Stimulated activated CD8-positive, alpha-beta memory T cell treated with anti-CD3 and anti-CD28 coated beads, Interleukin-12 subunit alpha, Interleukin-12 subunit beta, amount 100 ng/mL, for 4 hours (primary cell): ENCODE measurements at regions not wholly inside any gene's neighbourhood (a gene's known extent, or its start where the extent isn't known, plus 50 kb on each side); places are given as distances from the start of the nearest gene placed in this dataset.

ENCODE experiments used
- DNase-seq: peaks from one replicate; pipeline ENCODE4 v3.0.0-alpha.2; 2020; ENCODE audit warnings: low read depth

DNA sequence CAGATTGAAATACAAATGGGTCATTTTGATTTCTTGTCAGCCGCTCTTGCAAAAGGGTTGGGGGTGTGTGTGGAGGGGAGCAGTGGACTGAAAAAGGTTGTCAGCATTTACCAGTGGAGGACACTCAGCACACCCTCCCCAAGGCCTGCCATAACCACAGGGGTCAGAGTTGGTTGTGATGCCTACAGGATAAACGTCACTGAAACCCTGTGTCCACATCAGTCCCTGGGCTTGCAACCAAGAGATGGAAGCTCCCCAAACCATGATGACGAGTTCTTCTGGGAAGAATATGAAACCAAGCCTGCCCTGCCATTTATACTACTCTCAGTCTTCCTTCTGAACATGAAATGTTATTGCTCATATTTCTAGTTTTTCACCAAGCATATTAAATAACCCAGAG is 54.0 kb upstream of the UMPS start:
- DNase-seq = no peak

DNA sequence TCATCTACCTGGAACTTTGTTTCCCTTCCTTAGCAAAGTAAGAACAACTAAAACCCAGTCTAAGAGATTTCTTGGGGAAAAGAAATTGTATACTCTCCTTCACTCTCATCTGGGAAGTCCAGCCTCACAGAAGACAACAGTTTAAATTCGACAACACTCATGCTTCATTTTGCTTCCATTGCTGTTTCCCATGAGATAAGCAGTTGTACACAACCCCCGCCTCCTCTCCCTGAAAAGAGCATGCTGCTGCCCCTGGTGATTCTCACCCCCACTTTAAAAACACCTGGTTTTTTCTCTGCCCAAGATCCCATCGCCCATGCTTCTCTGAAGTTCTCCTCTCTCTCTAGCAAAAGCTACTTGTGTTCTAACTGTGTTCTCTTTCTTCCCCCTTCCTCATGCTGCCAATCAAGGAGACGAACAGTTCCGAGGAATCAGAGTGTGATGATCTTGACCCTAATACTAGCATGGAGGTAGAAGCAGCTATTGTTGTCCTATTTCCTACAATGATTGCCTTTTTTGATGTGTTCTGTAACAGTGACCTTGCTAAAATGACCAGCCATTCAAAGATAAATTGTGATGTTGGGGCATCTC is 51.1 kb upstream of the UMPS start:
- DNase-seq = no peak
